ENCODE measurements at regions not wholly inside any gene's neighbourhood (a gene's known extent, or its start where the extent isn't known, plus 50 kb on each side); places are given as distances from the start of the nearest gene placed in this dataset.

GRCh38 chr4:124961138-124961750, 248.7 kb upstream of the ANKRD50 start:
- Histone ChIP-seq H3K36me3 (ENCODE audit: control insufficient read depth, insufficient read depth, low read length) (no peaks in the 10 kb centered on the region), H3K4me1 (ENCODE audit: control insufficient read depth, insufficient read depth, low read length) (peaks cover 9% of the 10 kb centered on the region), H3K9me3 (ENCODE audit: control insufficient read depth, insufficient read depth, low read length) (peaks cover 26% of the 10 kb centered on the region), H3K27ac (ENCODE audit: low read depth, low read length) (no peak overlapping the region), H3K27me3 (ENCODE audit: control insufficient read depth, insufficient read depth, low read length) (no peaks in the 10 kb centered on the region), H3K9ac (ENCODE audit: low read depth, low read length) (no peak overlapping the region), H3K4me3 (ENCODE audit: low read depth, low read length) (no peak overlapping the region)

- no peaks in the 10 kb centered on the region for H3K27me3 ChIP-seq (ENCODE audit: control insufficient read depth, insufficient read depth, low read length)
- no peak overlapping the region for H3K9ac ChIP-seq (ENCODE audit: low read depth, low read length)
- no peak overlapping the region for H3K27ac ChIP-seq (ENCODE audit: low read depth, low read length)
- peaks cover 26% of the 10 kb centered on the region for H3K9me3 ChIP-seq (ENCODE audit: control insufficient read depth, insufficient read depth, low read length)
- peaks cover 9% of the 10 kb centered on the region for H3K4me1 ChIP-seq (ENCODE audit: control insufficient read depth, insufficient read depth, low read length)
- no peaks in the 10 kb centered on the region for H3K36me3 ChIP-seq (ENCODE audit: control insufficient read depth, insufficient read depth, low read length)
- no peak overlapping the region for H3K4me3 ChIP-seq (ENCODE audit: low read depth, low read length)
Observed at GRCh38 chr4:124958847-124959246, 246.3 kb upstream of the ANKRD50 start.

GRCh38 chr4:124955476-124955875, 242.9 kb upstream of the ANKRD50 start:
- H3K4me3 ChIP-seq (ENCODE audit: low read depth, low read length) = no peak overlapping the region
- no peaks in the 10 kb centered on the region for H3K27me3 ChIP-seq (ENCODE audit: control insufficient read depth, insufficient read depth, low read length)
- H3K9ac ChIP-seq (ENCODE audit: low read depth, low read length) = no peak overlapping the region
- H3K36me3 ChIP-seq (ENCODE audit: control insufficient read depth, insufficient read depth, low read length) = no peaks in the 10 kb centered on the region
- H3K4me1 ChIP-seq (ENCODE audit: control insufficient read depth, insufficient read depth, low read length) = peaks cover 9% of the 10 kb centered on the region
- peaks cover 3% of the 10 kb centered on the region for H3K9me3 ChIP-seq (ENCODE audit: control insufficient read depth, insufficient read depth, low read length)
- no peak overlapping the region for H3K27ac ChIP-seq (ENCODE audit: low read depth, low read length)

DNA sequence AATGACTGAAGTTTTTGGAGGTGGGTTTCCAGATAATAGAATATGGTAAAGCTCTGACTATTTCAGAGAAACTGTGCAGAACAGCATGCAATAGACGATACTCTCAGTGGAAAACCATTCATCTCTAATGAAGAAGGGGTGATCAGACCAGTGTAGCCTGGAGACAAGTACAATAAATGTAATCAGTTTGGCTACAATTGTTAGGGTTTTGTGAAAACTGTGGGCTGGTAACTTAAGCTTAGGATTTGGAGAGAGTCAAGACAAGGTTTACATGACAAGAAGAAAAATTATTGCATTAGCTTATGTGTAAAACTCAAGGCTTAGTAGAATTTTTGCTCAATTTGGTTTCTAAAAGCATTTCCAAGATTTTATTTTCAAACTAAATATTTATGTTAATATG, 241.5 kb upstream of the ANKRD50 start:
- Histone ChIP-seq H3K9me3 (ENCODE audit: control insufficient read depth, insufficient read depth, low read length) (no peaks in the 10 kb centered on the region), H3K4me3 (ENCODE audit: low read depth, low read length) (no peak overlapping the region), H3K4me1 (ENCODE audit: control insufficient read depth, insufficient read depth, low read length) (peaks cover 9% of the 10 kb centered on the region), H3K27me3 (ENCODE audit: control insufficient read depth, insufficient read depth, low read length) (no peaks in the 10 kb centered on the region), H3K36me3 (ENCODE audit: control insufficient read depth, insufficient read depth, low read length) (no peaks in the 10 kb centered on the region), H3K9ac (ENCODE audit: low read depth, low read length) (no peak overlapping the region), H3K27ac (ENCODE audit: low read depth, low read length) (no peak overlapping the region)

DNA sequence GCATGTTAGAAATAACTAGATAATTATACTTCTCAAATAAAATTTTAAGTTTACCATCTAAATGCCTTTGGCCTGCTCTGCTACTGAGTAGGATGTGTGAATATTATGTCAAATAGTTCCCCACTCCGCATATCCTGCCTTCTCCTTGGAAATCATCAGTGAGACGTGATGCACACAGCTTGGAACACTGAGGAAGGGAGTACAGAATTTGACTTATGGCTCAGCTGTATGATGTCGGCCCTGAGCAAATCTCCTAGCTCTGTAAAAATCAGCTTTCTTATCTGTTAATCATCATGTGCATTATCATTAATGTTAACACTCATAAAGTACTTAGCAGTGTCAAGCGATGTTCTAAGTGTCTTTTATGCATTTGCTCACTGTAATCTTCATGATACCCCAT, 241.0 kb upstream of the ANKRD50 start:
- no peaks in the 10 kb centered on the region for H3K9me3 ChIP-seq (ENCODE audit: control insufficient read depth, insufficient read depth, low read length)
- no peak overlapping the region for H3K9ac ChIP-seq (ENCODE audit: low read depth, low read length)
- no peak overlapping the region for H3K27ac ChIP-seq (ENCODE audit: low read depth, low read length)
- H3K4me3 ChIP-seq (ENCODE audit: low read depth, low read length) = no peak overlapping the region
- H3K4me1 ChIP-seq (ENCODE audit: control insufficient read depth, insufficient read depth, low read length) = peaks cover 9% of the 10 kb centered on the region
- H3K27me3 ChIP-seq (ENCODE audit: control insufficient read depth, insufficient read depth, low read length) = no peaks in the 10 kb centered on the region
- no peaks in the 10 kb centered on the region for H3K36me3 ChIP-seq (ENCODE audit: control insufficient read depth, insufficient read depth, low read length)

DNA sequence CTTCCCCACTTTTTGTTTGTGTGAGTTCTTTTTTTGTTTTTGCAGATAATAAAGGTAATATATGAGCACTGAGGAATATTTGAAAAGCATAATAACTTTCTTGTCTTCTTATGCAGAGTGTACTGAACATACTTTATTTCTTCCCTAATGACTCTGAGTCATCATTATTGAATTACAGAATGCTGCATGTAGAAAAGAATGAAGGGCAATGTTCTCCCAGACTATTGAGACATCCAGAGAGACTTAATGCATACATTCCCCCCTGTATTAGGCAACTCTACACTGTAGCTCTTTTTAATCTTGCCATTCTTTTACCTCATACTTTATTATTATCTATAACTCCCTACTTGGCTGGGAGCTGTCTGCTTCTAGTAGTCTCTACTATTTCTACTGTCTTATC, 240.5 kb upstream of the ANKRD50 start:
- no peaks in the 10 kb centered on the region for H3K36me3 ChIP-seq (ENCODE audit: control insufficient read depth, insufficient read depth, low read length)
- no peak overlapping the region for H3K9ac ChIP-seq (ENCODE audit: low read depth, low read length)
- H3K4me3 ChIP-seq (ENCODE audit: low read depth, low read length) = no peak overlapping the region
- peaks cover 9% of the 10 kb centered on the region for H3K4me1 ChIP-seq (ENCODE audit: control insufficient read depth, insufficient read depth, low read length)
- no peaks in the 10 kb centered on the region for H3K27me3 ChIP-seq (ENCODE audit: control insufficient read depth, insufficient read depth, low read length)
- no peaks in the 10 kb centered on the region for H3K9me3 ChIP-seq (ENCODE audit: control insufficient read depth, insufficient read depth, low read length)
- no peak overlapping the region for H3K27ac ChIP-seq (ENCODE audit: low read depth, low read length)

- no peak overlapping the region for H3K27ac ChIP-seq (ENCODE audit: low read depth, low read length)
- no peaks in the 10 kb centered on the region for H3K27me3 ChIP-seq (ENCODE audit: control insufficient read depth, insufficient read depth, low read length)
- no peak overlapping the region for H3K9ac ChIP-seq (ENCODE audit: low read depth, low read length)
- no peaks in the 10 kb centered on the region for H3K9me3 ChIP-seq (ENCODE audit: control insufficient read depth, insufficient read depth, low read length)
- H3K4me3 ChIP-seq (ENCODE audit: low read depth, low read length) = no peak overlapping the region
- H3K36me3 ChIP-seq (ENCODE audit: control insufficient read depth, insufficient read depth, low read length) = no peaks in the 10 kb centered on the region
- peaks cover 9% of the 10 kb centered on the region for H3K4me1 ChIP-seq (ENCODE audit: control insufficient read depth, insufficient read depth, low read length)
Observed at GRCh38 chr4:124952601-124953000, 240.1 kb upstream of the ANKRD50 start.

- Histone ChIP-seq H3K27me3 (ENCODE audit: control insufficient read depth, insufficient read depth, low read length) (no peaks in the 10 kb centered on the region), H3K36me3 (ENCODE audit: control insufficient read depth, insufficient read depth, low read length) (no peaks in the 10 kb centered on the region), H3K4me1 (ENCODE audit: control insufficient read depth, insufficient read depth, low read length) (no peaks in the 10 kb centered on the region), H3K27ac (ENCODE audit: low read depth, low read length) (no peak overlapping the region), H3K9ac (ENCODE audit: low read depth, low read length) (no peak overlapping the region), H3K4me3 (ENCODE audit: low read depth, low read length) (no peak overlapping the region), H3K9me3 (ENCODE audit: control insufficient read depth, insufficient read depth, low read length) (no peaks in the 10 kb centered on the region)
Observed at GRCh38 chr4:124948976-124949597, 236.6 kb upstream of the ANKRD50 start.

DNA sequence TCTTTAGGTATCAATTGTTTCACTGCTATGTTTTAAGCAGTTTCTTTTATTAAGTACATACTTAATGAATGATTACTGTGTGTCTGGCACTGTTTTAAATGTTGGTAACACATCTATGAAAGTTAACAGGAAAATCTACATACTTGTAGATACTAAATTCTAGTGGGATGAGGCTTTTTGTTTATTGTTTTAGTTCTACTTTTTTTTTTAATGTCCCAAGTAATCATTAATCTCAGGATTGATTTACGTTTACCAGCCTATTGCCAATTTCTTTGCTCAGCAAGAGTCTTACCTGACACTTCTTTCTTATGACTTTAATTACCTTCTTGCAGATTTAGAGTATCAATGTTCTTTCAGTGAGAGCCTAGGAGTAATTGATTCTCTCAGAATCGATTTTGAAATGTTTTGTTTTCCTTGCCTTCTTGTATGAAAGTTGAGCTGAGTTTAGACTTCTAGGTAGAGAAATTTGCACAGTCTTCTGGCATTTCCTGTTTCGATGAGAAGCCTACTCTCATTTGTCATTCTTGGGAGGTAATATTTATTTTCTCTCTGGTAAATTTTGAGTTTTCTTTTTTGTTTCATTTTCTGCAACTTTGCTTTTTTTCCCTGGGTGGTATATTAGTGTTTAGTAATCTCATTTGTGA, 235.2 kb upstream of the ANKRD50 start:
- Histone ChIP-seq H3K36me3 (ENCODE audit: control insufficient read depth, insufficient read depth, low read length) (no peaks in the 10 kb centered on the region), H3K27ac (ENCODE audit: low read depth, low read length) (no peak overlapping the region), H3K9me3 (ENCODE audit: control insufficient read depth, insufficient read depth, low read length) (no peaks in the 10 kb centered on the region), H3K4me1 (ENCODE audit: control insufficient read depth, insufficient read depth, low read length) (no peaks in the 10 kb centered on the region), H3K4me3 (ENCODE audit: low read depth, low read length) (no peak overlapping the region), H3K9ac (ENCODE audit: low read depth, low read length) (no peak overlapping the region), H3K27me3 (ENCODE audit: control insufficient read depth, insufficient read depth, low read length) (no peaks in the 10 kb centered on the region)

- Histone ChIP-seq H3K27me3 (ENCODE audit: control insufficient read depth, insufficient read depth, low read length) (no peaks in the 10 kb centered on the region), H3K4me1 (ENCODE audit: control insufficient read depth, insufficient read depth, low read length) (no peaks in the 10 kb centered on the region), H3K27ac (ENCODE audit: low read depth, low read length) (no peak overlapping the region), H3K36me3 (ENCODE audit: control insufficient read depth, insufficient read depth, low read length) (no peaks in the 10 kb centered on the region), H3K9me3 (ENCODE audit: control insufficient read depth, insufficient read depth, low read length) (no peaks in the 10 kb centered on the region), H3K4me3 (ENCODE audit: low read depth, low read length) (no peak overlapping the region), H3K9ac (ENCODE audit: low read depth, low read length) (no peak overlapping the region)
Observed at GRCh38 chr4:124946696-124947095, 234.2 kb upstream of the ANKRD50 start.

DNA sequence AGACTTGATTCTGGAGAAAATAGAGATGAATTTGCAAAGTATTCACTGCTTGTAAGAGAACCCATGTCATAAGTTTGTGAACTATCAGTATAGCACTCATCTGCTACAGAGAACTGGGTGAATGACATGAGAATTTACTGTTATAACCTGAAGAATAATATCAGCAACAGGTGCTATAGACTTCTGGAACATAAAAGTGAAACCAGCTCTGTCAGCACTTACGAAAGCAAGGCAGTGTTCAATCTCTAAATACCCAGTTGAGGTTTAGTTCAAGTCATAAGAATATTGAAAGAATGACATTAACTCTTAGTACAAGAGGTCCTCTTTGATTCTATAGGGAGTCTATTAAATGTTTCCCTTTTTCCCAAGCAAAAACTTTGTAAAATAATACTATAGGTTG, 232.9 kb upstream of the ANKRD50 start:
- no peaks in the 10 kb centered on the region for H3K36me3 ChIP-seq (ENCODE audit: control insufficient read depth, insufficient read depth, low read length)
- H3K4me3 ChIP-seq (ENCODE audit: low read depth, low read length) = no peak overlapping the region
- no peaks in the 10 kb centered on the region for H3K9me3 ChIP-seq (ENCODE audit: control insufficient read depth, insufficient read depth, low read length)
- H3K4me1 ChIP-seq (ENCODE audit: control insufficient read depth, insufficient read depth, low read length) = no peaks in the 10 kb centered on the region
- H3K27ac ChIP-seq (ENCODE audit: low read depth, low read length) = no peak overlapping the region
- H3K9ac ChIP-seq (ENCODE audit: low read depth, low read length) = no peak overlapping the region
- no peaks in the 10 kb centered on the region for H3K27me3 ChIP-seq (ENCODE audit: control insufficient read depth, insufficient read depth, low read length)

Data from HUES48 (cell line).